ENCODE measurements at regions not wholly inside any gene's neighbourhood (a gene's known extent, or its start where the extent isn't known, plus 50 kb on each side); places are given as distances from the start of the nearest gene placed in this dataset.

GRCh38 chr3:18808429-18808828 lies 339.9 kb upstream of the KCNH8 start:
- TF ChIP-seq POLR2A (IDR thresholded peaks at IDR 0.05; ENCODE audit: control extremely low read depth in 1 of 2, low read depth in 2 of 2, low read length in 2 of 2) (no peak), RFX5 (IDR thresholded peaks at IDR 0.05; ENCODE audit: borderline replicate concordance, low read depth, low read length) (no peak), EP300 (IDR thresholded peaks at IDR 0.05; ENCODE audit: borderline replicate concordance in 1 of 2, low read depth in 2 of 2, low read length in 2 of 2) (no peak), JUN (IDR thresholded peaks at IDR 0.05; ENCODE audit: low read depth, low read length) (no peak), EZH2 (IDR thresholded peaks at IDR 0.05; ENCODE audit: low read depth, low read length, severe bottlenecking) (no peak), TEAD4 (IDR thresholded peaks at IDR 0.05; ENCODE audit: low read depth, low read length) (no peak), RBBP5 (IDR thresholded peaks at IDR 0.05; ENCODE audit: borderline replicate concordance, low read depth, low read length) (no peak), TAF7 (optimal IDR thresholded peaks at IDR 0.05; ENCODE audit: borderline replicate concordance, low read depth, low read length) (no peak), POLR2AphosphoS5 (IDR thresholded peaks at IDR 0.05; ENCODE audit: low read depth, low read length) (no peak)
- TF ChIP-seq, protein P1, sequence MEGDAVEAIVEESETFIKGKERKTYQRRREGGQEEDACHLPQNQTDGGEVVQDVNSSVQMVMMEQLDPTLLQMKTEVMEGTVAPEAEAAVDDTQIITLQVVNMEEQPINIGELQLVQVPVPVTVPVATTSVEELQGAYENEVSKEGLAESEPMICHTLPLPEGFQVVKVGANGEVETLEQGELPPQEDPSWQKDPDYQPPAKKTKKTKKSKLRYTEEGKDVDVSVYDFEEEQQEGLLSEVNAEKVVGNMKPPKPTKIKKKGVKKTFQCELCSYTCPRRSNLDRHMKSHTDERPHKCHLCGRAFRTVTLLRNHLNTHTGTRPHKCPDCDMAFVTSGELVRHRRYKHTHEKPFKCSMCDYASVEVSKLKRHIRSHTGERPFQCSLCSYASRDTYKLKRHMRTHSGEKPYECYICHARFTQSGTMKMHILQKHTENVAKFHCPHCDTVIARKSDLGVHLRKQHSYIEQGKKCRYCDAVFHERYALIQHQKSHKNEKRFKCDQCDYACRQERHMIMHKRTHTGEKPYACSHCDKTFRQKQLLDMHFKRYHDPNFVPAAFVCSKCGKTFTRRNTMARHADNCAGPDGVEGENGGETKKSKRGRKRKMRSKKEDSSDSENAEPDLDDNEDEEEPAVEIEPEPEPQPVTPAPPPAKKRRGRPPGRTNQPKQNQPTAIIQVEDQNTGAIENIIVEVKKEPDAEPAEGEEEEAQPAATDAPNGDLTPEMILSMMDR (IDR thresholded peaks at IDR 0.05; ENCODE audit: control extremely low read depth in 1 of 3, insufficient read depth in 1 of 3, low read depth in 1 of 3, low read length in 3 of 3) = no peak
- TF ChIP-seq, protein P2, sequence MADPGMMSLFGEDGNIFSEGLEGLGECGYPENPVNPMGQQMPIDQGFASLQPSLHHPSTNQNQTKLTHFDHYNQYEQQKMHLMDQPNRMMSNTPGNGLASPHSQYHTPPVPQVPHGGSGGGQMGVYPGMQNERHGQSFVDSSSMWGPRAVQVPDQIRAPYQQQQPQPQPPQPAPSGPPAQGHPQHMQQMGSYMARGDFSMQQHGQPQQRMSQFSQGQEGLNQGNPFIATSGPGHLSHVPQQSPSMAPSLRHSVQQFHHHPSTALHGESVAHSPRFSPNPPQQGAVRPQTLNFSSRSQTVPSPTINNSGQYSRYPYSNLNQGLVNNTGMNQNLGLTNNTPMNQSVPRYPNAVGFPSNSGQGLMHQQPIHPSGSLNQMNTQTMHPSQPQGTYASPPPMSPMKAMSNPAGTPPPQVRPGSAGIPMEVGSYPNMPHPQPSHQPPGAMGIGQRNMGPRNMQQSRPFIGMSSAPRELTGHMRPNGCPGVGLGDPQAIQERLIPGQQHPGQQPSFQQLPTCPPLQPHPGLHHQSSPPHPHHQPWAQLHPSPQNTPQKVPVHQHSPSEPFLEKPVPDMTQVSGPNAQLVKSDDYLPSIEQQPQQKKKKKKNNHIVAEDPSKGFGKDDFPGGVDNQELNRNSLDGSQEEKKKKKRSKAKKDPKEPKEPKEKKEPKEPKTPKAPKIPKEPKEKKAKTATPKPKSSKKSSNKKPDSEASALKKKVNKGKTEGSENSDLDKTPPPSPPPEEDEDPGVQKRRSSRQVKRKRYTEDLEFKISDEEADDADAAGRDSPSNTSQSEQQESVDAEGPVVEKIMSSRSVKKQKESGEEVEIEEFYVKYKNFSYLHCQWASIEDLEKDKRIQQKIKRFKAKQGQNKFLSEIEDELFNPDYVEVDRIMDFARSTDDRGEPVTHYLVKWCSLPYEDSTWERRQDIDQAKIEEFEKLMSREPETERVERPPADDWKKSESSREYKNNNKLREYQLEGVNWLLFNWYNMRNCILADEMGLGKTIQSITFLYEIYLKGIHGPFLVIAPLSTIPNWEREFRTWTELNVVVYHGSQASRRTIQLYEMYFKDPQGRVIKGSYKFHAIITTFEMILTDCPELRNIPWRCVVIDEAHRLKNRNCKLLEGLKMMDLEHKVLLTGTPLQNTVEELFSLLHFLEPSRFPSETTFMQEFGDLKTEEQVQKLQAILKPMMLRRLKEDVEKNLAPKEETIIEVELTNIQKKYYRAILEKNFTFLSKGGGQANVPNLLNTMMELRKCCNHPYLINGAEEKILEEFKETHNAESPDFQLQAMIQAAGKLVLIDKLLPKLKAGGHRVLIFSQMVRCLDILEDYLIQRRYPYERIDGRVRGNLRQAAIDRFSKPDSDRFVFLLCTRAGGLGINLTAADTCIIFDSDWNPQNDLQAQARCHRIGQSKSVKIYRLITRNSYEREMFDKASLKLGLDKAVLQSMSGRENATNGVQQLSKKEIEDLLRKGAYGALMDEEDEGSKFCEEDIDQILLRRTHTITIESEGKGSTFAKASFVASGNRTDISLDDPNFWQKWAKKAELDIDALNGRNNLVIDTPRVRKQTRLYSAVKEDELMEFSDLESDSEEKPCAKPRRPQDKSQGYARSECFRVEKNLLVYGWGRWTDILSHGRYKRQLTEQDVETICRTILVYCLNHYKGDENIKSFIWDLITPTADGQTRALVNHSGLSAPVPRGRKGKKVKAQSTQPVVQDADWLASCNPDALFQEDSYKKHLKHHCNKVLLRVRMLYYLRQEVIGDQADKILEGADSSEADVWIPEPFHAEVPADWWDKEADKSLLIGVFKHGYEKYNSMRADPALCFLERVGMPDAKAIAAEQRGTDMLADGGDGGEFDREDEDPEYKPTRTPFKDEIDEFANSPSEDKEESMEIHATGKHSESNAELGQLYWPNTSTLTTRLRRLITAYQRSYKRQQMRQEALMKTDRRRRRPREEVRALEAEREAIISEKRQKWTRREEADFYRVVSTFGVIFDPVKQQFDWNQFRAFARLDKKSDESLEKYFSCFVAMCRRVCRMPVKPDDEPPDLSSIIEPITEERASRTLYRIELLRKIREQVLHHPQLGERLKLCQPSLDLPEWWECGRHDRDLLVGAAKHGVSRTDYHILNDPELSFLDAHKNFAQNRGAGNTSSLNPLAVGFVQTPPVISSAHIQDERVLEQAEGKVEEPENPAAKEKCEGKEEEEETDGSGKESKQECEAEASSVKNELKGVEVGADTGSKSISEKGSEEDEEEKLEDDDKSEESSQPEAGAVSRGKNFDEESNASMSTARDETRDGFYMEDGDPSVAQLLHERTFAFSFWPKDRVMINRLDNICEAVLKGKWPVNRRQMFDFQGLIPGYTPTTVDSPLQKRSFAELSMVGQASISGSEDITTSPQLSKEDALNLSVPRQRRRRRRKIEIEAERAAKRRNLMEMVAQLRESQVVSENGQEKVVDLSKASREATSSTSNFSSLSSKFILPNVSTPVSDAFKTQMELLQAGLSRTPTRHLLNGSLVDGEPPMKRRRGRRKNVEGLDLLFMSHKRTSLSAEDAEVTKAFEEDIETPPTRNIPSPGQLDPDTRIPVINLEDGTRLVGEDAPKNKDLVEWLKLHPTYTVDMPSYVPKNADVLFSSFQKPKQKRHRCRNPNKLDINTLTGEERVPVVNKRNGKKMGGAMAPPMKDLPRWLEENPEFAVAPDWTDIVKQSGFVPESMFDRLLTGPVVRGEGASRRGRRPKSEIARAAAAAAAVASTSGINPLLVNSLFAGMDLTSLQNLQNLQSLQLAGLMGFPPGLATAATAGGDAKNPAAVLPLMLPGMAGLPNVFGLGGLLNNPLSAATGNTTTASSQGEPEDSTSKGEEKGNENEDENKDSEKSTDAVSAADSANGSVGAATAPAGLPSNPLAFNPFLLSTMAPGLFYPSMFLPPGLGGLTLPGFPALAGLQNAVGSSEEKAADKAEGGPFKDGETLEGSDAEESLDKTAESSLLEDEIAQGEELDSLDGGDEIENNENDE (IDR thresholded peaks at IDR 0.05; ENCODE audit: insufficient replicate concordance, low read length) = no peak

Measured in H1 (cell line).